Urothelium cell line (cell line): ENCODE measurements at regions not wholly inside any gene's neighbourhood (a gene's known extent, or its start where the extent isn't known, plus 50 kb on each side); places are given as distances from the start of the nearest gene placed in this dataset.

ENCODE experiments used
- DNase-seq: peaks from one replicate; pipeline ENCODE4 v3.0.0; 2011; ENCODE audit warnings: low spot score, mixed read lengths
- FAIRE-seq: peaks from 2 replicates; lab custom pipeline; 2011; peaks lifted over from hg19 to GRCh38; lab: Jason Lieb, UNC

GRCh38 chr6:56297022-56297989 lies 49.9 kb upstream of the COL21A1 start:
- FAIRE-seq (no peak), DNase-seq (no peak)
